Endothelial cell of umbilical vein (primary cell): ENCODE measurements at regions not wholly inside any gene's neighbourhood (a gene's known extent, or its start where the extent isn't known, plus 50 kb on each side); places are given as distances from the start of the nearest gene placed in this dataset.

Source experiments
- BruUV-seq: library from RNA; stranded (reverse); fragments of 400-500 nt; replicated peaks from 2 replicates; lab custom pipeline; 2021; lab: Mats Ljungman, UMichigan
- CTCF ChIA-PET: fragments of 300-600, 350-600 bp; sonication (Branson Sonifier 250); formaldehyde crosslinking; loops from one replicate; lab custom pipeline; 2021; ENCODE audit warnings: antibody characterized with exemption, inconsistent platforms; lab: Charles Lee
- POLR2A ChIA-PET: fragments of 300-600, 350-600 bp; sonication (Branson Sonifier 250); formaldehyde crosslinking; loops from one replicate; lab custom pipeline; 2021; ENCODE audit warnings: antibody characterized with exemption, inconsistent platforms; lab: Charles Lee
- DNase-seq: peaks from one replicate; pipeline ENCODE4 v3.0.0-alpha.2; 2011; ENCODE audit warnings: low read depth, low spot score
- FAIRE-seq: peaks from 2 replicates; lab custom pipeline; 2011; peaks lifted over from hg19 to GRCh38; lab: Jason Lieb, UNC
- H2AFZ ChIP-seq: 2 replicates; pipeline ENCODE4 v1.6.0; 2012; ENCODE audit warnings: low read depth, low read length, control low read depth, inconsistent platforms
- H3K27ac ChIP-seq: 2 replicates; pipeline ENCODE4 v1.5.1; 2011; ENCODE audit warnings: low read depth, mild to moderate bottlenecking, control low read depth, low read length, moderate library complexity; ENCODE audit not compliant: insufficient read depth
- H3K27me3 ChIP-seq, 2 experiments: 2 replicates each; pipeline versions ENCODE4 v1.6.0 to v1.6.1; 2011; ENCODE audit warnings: low read length in 2 of 2, mixed read lengths in 1 of 2; ENCODE audit not compliant: control insufficient read depth in 2 of 2, insufficient read depth in 2 of 2
- H3K36me3 ChIP-seq, 2 experiments: 2 replicates in 1 of 2; 3 replicates in 1 of 2; pipeline ENCODE4 v1.5.1; 2011; ENCODE audit warnings: low read length in 2 of 2, mild to moderate bottlenecking in 1 of 2, moderate library complexity in 1 of 2; ENCODE audit not compliant: control insufficient read depth in 2 of 2, insufficient read depth in 2 of 2; ENCODE audit errors: extremely low read depth in 1 of 2
- H3K4me1 ChIP-seq: 3 replicates; pipeline ENCODE4 v1.5.1; 2011; ENCODE audit warnings: mild to moderate bottlenecking, low read length; ENCODE audit not compliant: control insufficient read depth, insufficient read depth; ENCODE audit errors: extremely low read depth
- H3K4me2 ChIP-seq: 2 replicates; pipeline ENCODE4 v1.6.1; 2011; ENCODE audit warnings: low read length, control low read depth, mixed read lengths; ENCODE audit not compliant: insufficient read depth
- H3K4me3 ChIP-seq, 3 experiments: fragments of 200-600 bp in 1 of 3; sonication (generic), shearing (Covaris generic) in 1 of 3; replicated peaks in 1 of 3; 2 replicates each; pipeline ENCODE4 v1.5.1; 2011 to 2016; ENCODE audit warnings: control low read depth in 3 of 3, low read length in 3 of 3, mild to moderate bottlenecking in 2 of 3, inconsistent platforms in 1 of 3, low read depth in 1 of 3, moderate library complexity in 1 of 3; ENCODE audit not compliant: insufficient read depth in 1 of 3
- H3K79me2 ChIP-seq: 2 replicates; pipeline ENCODE4 v1.6.0; 2012; ENCODE audit warnings: low read length, inconsistent platforms; ENCODE audit not compliant: control insufficient read depth, insufficient read depth
- H3K9ac ChIP-seq: replicated peaks from 2 replicates; pipeline ENCODE3; 2011; ENCODE audit warnings: low read length, control low read depth; ENCODE audit not compliant: insufficient read depth; ENCODE audit errors: extremely low read depth
- H3K9me1 ChIP-seq: replicated peaks from 3 replicates; pipeline ENCODE4 v1.6.0; 2011; ENCODE audit warnings: mild to moderate bottlenecking, low read length; ENCODE audit not compliant: control insufficient read depth, insufficient read depth; ENCODE audit errors: extremely low read depth
- H3K9me3 ChIP-seq: replicated peaks from 2 replicates; pipeline ENCODE4 v1.5.1; 2012; ENCODE audit warnings: low read length, inconsistent platforms; ENCODE audit not compliant: control insufficient read depth, insufficient read depth
- H4K20me1 ChIP-seq: replicated peaks from 2 replicates; pipeline ENCODE3; 2011; ENCODE audit warnings: mild to moderate bottlenecking, low read length; ENCODE audit not compliant: control insufficient read depth, insufficient read depth; ENCODE audit errors: extremely low read depth
- CTCF ChIP-seq, 2 donors: IDR thresholded peaks; 1 replicate in 1 of 2; 2 replicates in 1 of 2; pipeline ENCODE4 v1.5.1; 2011; ENCODE audit warnings: low read length in 2 of 2, mild to moderate bottlenecking in 2 of 2, moderate library complexity in 2 of 2, control low read depth in 1 of 2, inconsistent platforms in 1 of 2, low read depth in 1 of 2; ENCODE audit not compliant: insufficient read depth in 1 of 2; ENCODE audit errors: extremely low read depth in 1 of 2
- EZH2 ChIP-seq: IDR thresholded peaks from 2 replicates; pipeline ENCODE4 v1.6.1; 2012; ENCODE audit warnings: borderline replicate concordance, low read depth, mild to moderate bottlenecking, moderate library complexity, low read length, inconsistent platforms; ENCODE audit not compliant: severe bottlenecking
- FOS ChIP-seq: IDR thresholded peaks from 2 replicates; pipeline ENCODE4 v1.6.1; 2011; ENCODE audit warnings: mild to moderate bottlenecking, low read length, moderate library complexity, borderline replicate concordance; ENCODE audit not compliant: insufficient read depth
- GATA2 ChIP-seq: IDR thresholded peaks from 2 replicates; pipeline ENCODE4 v1.7.0; 2011; ENCODE audit warnings: low read depth, mild to moderate bottlenecking, moderate library complexity, mixed read lengths, low read length; ENCODE audit not compliant: insufficient read length, insufficient read depth
- JUN ChIP-seq: IDR thresholded peaks from 2 replicates; pipeline ENCODE4 v1.6.1; 2011; ENCODE audit warnings: borderline replicate concordance, low read depth; ENCODE audit not compliant: insufficient read length, insufficient read depth
- MAX ChIP-seq: IDR thresholded peaks from 2 replicates; pipeline ENCODE4 v1.6.1; 2011; ENCODE audit not compliant: insufficient read depth, insufficient read length
- MYC ChIP-seq: IDR thresholded peaks from one replicate; pipeline ENCODE4 v1.6.1; 2011; ENCODE audit warnings: mild to moderate bottlenecking, low read depth, low read length
- POLR2A ChIP-seq: IDR thresholded peaks from 2 replicates; pipeline ENCODE4 v1.6.1; 2012; ENCODE audit warnings: low read depth, mild to moderate bottlenecking, control low read depth, low read length
- POLR2AphosphoS5 ChIP-seq: IDR thresholded peaks from 2 replicates; pipeline ENCODE4 v1.6.1; 2012; ENCODE audit warnings: low read depth, mild to moderate bottlenecking, control low read depth, low read length, moderate library complexity; ENCODE audit not compliant: insufficient read depth
- dilution Hi-C: fragments of 300-500 bp; cut with MboI; formaldehyde crosslinking; loops from one replicate; pipeline ENCODE4 v1.15.0; 2019; ENCODE audit warnings: low sequenced_read_pairs; ENCODE audit not compliant: extremely low pct_ligation_motif_present
- intact Hi-C: fragments of 100-400 bp; cut with micrococcal nuclease; formaldehyde crosslinking; loops from one replicate; pipeline ENCODE4 v1.10.0; 2022

- dilution Hi-C loops = no loop called here
- no peaks in the 10 kb centered on the region for H3K27me3 ChIP-seq
- H3K9ac ChIP-seq = no peak overlapping the region
- intact Hi-C loops = loop anchor here (2.0 to 5.0 kb wide), 2 partner anchors 349 to 909 kb away; no protein-coding TSS in a partner anchor
- DNase-seq = peak; percentile 56
- H3K4me3 ChIP-seq = no peak overlapping the region
- peaks cover 6% of the 10 kb centered on the region for H3K4me1 ChIP-seq
- H3K4me2 ChIP-seq = no peak overlapping the region
- H3K9me1 ChIP-seq = no peaks in the 10 kb centered on the region
- ChIA-PET POLR2A (no interaction called here), CTCF (interaction anchor here (0.7 to 1.7 kb wide), 7 partner anchors 9 to 909 kb away, joined by 3 to 8 read pairs (median 3); no protein-coding TSS in a partner anchor)
- H2AFZ ChIP-seq = no peak overlapping the region
- H3K9me3 ChIP-seq = no peaks in the 10 kb centered on the region
- H3K27ac ChIP-seq = no peak overlapping the region
- no peaks in the 10 kb centered on the region for H3K79me2 ChIP-seq
- no peak for FAIRE-seq
- no TSS peak for BruUV-seq
- peak; percentile 26 to 50 for TF ChIP-seq CTCF (IDR thresholded peaks at IDR 0.05; ENCODE audit: extremely low read depth in 1 of 2, insufficient read depth in 1 of 2, low read depth in 1 of 2, low read length in 2 of 2)
- no peak for TF ChIP-seq FOS
- H4K20me1 ChIP-seq = no peaks in the 10 kb centered on the region
- H3K36me3 ChIP-seq = no peaks in the 10 kb centered on the region
Measured at GRCh38 chr2:146661473-146662096, 1183.2 kb upstream of the ACVR2A start.

GRCh38 chr2:146659976-146660375 lies 1184.9 kb upstream of the ACVR2A start:
- Histone ChIP-seq H3K27ac (no peak overlapping the region), H3K79me2 (no peaks in the 10 kb centered on the region), H3K4me3 (no peak overlapping the region), H3K36me3 (no peaks in the 10 kb centered on the region), H4K20me1 (no peaks in the 10 kb centered on the region), H3K9ac (no peak overlapping the region), H3K9me3 (no peaks in the 10 kb centered on the region), H3K27me3 (no peaks in the 10 kb centered on the region), H3K4me2 (no peak overlapping the region), H2AFZ (no peak overlapping the region), H3K9me1 (no peaks in the 10 kb centered on the region), H3K4me1 (no peaks in the 10 kb centered on the region)
- DNase-seq (no peak), FAIRE-seq (no peak)
- dilution Hi-C loops = no loop called here
- POLR2A ChIA-PET = no interaction called here
- BruUV-seq = no TSS peak
- intact Hi-C loops = loop anchor here (2.0 to 5.0 kb wide), 2 partner anchors 347 to 908 kb away; no protein-coding TSS in a partner anchor
- TF ChIP-seq EZH2 (no peak), POLR2A (no peak), POLR2AphosphoS5 (no peak), CTCF (IDR thresholded peaks at IDR 0.05; ENCODE audit: extremely low read depth in 1 of 2, insufficient read depth in 1 of 2, low read depth in 1 of 2, low read length in 2 of 2) (no peak), MAX (no peak), JUN (no peak), MYC (no peak), GATA2 (no peak)
- CTCF ChIA-PET = interaction anchor here (0.9 kb wide), 1 partner anchor 10 kb away, joined by 3 read pairs; no protein-coding TSS in a partner anchor
